IPS-15b (cell line): ENCODE measurements at regions not wholly inside any gene's neighbourhood (a gene's known extent, or its start where the extent isn't known, plus 50 kb on each side); places are given as distances from the start of the nearest gene placed in this dataset.

Source experiments
- H3K27me3 ChIP-seq: one replicate; pipeline ENCODE4 v1.6.1; 2013; ENCODE audit warnings: low read length; ENCODE audit not compliant: control insufficient read depth, insufficient read depth
- H3K36me3 ChIP-seq: one replicate; pipeline ENCODE4 v1.6.1; 2013; ENCODE audit warnings: low read length; ENCODE audit not compliant: control insufficient read depth, insufficient read depth
- H3K4me1 ChIP-seq: one replicate; pipeline ENCODE4 v1.6.1; 2013; ENCODE audit warnings: mild to moderate bottlenecking, low read length; ENCODE audit not compliant: control insufficient read depth, insufficient read depth
- H3K4me3 ChIP-seq: one replicate; pipeline ENCODE4 v1.5.1; 2013; ENCODE audit warnings: low read depth, low read length
- H3K9ac ChIP-seq: one replicate; pipeline ENCODE4 v1.6.1; 2013; ENCODE audit warnings: low read depth, mild to moderate bottlenecking, low read length
- H3K9me3 ChIP-seq: one replicate; pipeline ENCODE4 v1.6.1; 2013; ENCODE audit warnings: mild to moderate bottlenecking, low read length; ENCODE audit not compliant: control insufficient read depth, insufficient read depth

GRCh38 chr1:38680801-38681510 is 178.6 kb downstream of the RRAGC start:
- Histone ChIP-seq H3K4me3 (no peak overlapping the region), H3K4me1 (no peaks in the 10 kb centered on the region), H3K27me3 (no peaks in the 10 kb centered on the region), H3K9me3 (no peaks in the 10 kb centered on the region), H3K9ac (no peak overlapping the region), H3K36me3 (no peaks in the 10 kb centered on the region)

- H3K4me3 ChIP-seq: no peak overlapping the region
- no peaks in the 10 kb centered on the region for H3K4me1 ChIP-seq
- no peaks in the 10 kb centered on the region for H3K27me3 ChIP-seq
- H3K36me3 ChIP-seq: no peaks in the 10 kb centered on the region
- no peak overlapping the region for H3K9ac ChIP-seq
- H3K9me3 ChIP-seq: no peaks in the 10 kb centered on the region
Measured at GRCh38 chr1:38677756-38678155, 181.8 kb downstream of the RRAGC start.

- Histone ChIP-seq H3K4me1 (no peaks in the 10 kb centered on the region), H3K27me3 (no peaks in the 10 kb centered on the region), H3K9ac (no peak overlapping the region), H3K36me3 (no peaks in the 10 kb centered on the region), H3K9me3 (no peaks in the 10 kb centered on the region), H3K4me3 (no peak overlapping the region)
Measured at GRCh38 chr1:38677311-38677710, 182.3 kb downstream of the RRAGC start.

- Histone ChIP-seq H3K9me3 (no peaks in the 10 kb centered on the region), H3K36me3 (no peaks in the 10 kb centered on the region), H3K9ac (no peak overlapping the region), H3K4me3 (no peak overlapping the region), H3K4me1 (no peaks in the 10 kb centered on the region), H3K27me3 (no peaks in the 10 kb centered on the region)
Measured at GRCh38 chr1:38672692-38673091, 186.9 kb downstream of the RRAGC start.

- Histone ChIP-seq H3K4me3 (no peak overlapping the region), H3K9ac (no peak overlapping the region), H3K4me1 (no peaks in the 10 kb centered on the region), H3K27me3 (no peaks in the 10 kb centered on the region), H3K36me3 (no peaks in the 10 kb centered on the region), H3K9me3 (no peaks in the 10 kb centered on the region)
Measured at GRCh38 chr1:38671221-38671620, 188.4 kb downstream of the RRAGC start.

- Histone ChIP-seq H3K4me1 (no peaks in the 10 kb centered on the region), H3K27me3 (no peaks in the 10 kb centered on the region), H3K36me3 (no peaks in the 10 kb centered on the region), H3K9ac (no peak overlapping the region), H3K9me3 (no peaks in the 10 kb centered on the region), H3K4me3 (no peak overlapping the region)
Measured at GRCh38 chr1:38670544-38671122, 188.9 kb downstream of the RRAGC start.

GRCh38 chr1:38667626-38668025 is 191.9 kb downstream of the RRAGC start:
- Histone ChIP-seq H3K9ac (no peak overlapping the region), H3K36me3 (no peaks in the 10 kb centered on the region), H3K27me3 (peaks cover 6% of the 10 kb centered on the region), H3K4me3 (no peak overlapping the region), H3K4me1 (no peaks in the 10 kb centered on the region), H3K9me3 (no peaks in the 10 kb centered on the region)

- Histone ChIP-seq H3K4me3 (no peak overlapping the region), H3K9me3 (peaks cover 5% of the 10 kb centered on the region), H3K4me1 (peaks cover 2% of the 10 kb centered on the region), H3K27me3 (peaks cover 6% of the 10 kb centered on the region), H3K36me3 (no peaks in the 10 kb centered on the region), H3K9ac (no peak overlapping the region)
Measured at GRCh38 chr1:38662126-38662525, 197.4 kb downstream of the RRAGC start.

- H3K4me3 ChIP-seq: no peak overlapping the region
- peaks cover 5% of the 10 kb centered on the region for H3K9me3 ChIP-seq
- peaks cover 2% of the 10 kb centered on the region for H3K4me1 ChIP-seq
- H3K9ac ChIP-seq: no peak overlapping the region
- peaks cover 2% of the 10 kb centered on the region for H3K27me3 ChIP-seq
- no peaks in the 10 kb centered on the region for H3K36me3 ChIP-seq
Measured at GRCh38 chr1:38658883-38659282, 200.7 kb downstream of the RRAGC start.

GRCh38 chr1:38657873-38658272 is 201.7 kb downstream of the RRAGC start:
- H3K27me3 ChIP-seq: no peaks in the 10 kb centered on the region
- H3K36me3 ChIP-seq: no peaks in the 10 kb centered on the region
- no peak overlapping the region for H3K9ac ChIP-seq
- H3K4me1 ChIP-seq: peaks cover 2% of the 10 kb centered on the region
- H3K4me3 ChIP-seq: no peak overlapping the region
- peaks cover 5% of the 10 kb centered on the region for H3K9me3 ChIP-seq

GRCh38 chr1:38657207-38657840 is 202.2 kb downstream of the RRAGC start:
- H3K27me3 ChIP-seq: no peaks in the 10 kb centered on the region
- no peak overlapping the region for H3K4me3 ChIP-seq
- H3K9me3 ChIP-seq: peaks cover 5% of the 10 kb centered on the region
- H3K4me1 ChIP-seq: peaks cover 2% of the 10 kb centered on the region
- H3K9ac ChIP-seq: no peak overlapping the region
- H3K36me3 ChIP-seq: no peaks in the 10 kb centered on the region

GRCh38 chr1:38656726-38657125 is 202.8 kb downstream of the RRAGC start:
- H3K36me3 ChIP-seq: no peaks in the 10 kb centered on the region
- H3K9me3 ChIP-seq: peaks cover 5% of the 10 kb centered on the region
- H3K27me3 ChIP-seq: no peaks in the 10 kb centered on the region

More at GRCh38 chr1:38656726-38657125, 202.8 kb downstream of the RRAGC start:
- Histone ChIP-seq H3K4me3 (no peak overlapping the region), H3K9ac (no peak overlapping the region), H3K4me1 (peaks cover 2% of the 10 kb centered on the region)
